ENCODE measurements at regions not wholly inside any gene's neighbourhood (a gene's known extent, or its start where the extent isn't known, plus 50 kb on each side); places are given as distances from the start of the nearest gene placed in this dataset.

DNA sequence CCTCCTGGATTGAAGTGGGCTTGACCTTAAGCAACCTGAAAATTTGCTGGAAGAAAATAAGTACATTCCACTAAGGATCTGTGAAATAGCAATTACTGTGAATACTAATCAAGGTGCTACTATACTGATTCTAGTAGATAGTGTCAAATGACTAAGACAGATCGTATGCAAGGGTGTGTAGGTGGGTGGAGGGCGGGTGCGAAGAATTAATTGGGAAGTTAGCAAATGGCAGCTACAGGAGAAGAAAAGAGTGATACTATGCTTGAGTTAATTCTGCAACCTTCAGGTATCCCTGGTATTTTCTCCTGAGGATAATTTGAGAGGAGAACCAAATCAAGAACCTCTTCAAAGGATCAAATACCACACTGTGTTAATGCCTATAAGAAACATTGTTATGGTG, 501.9 kb downstream of the INHBA start:
- H3K27me3 Mint-ChIP-seq (ENCODE audit: low read depth), result no peaks in the 10 kb centered on the region
- H3K36me3 Mint-ChIP-seq (ENCODE audit: low read depth), result no peaks in the 10 kb centered on the region
- no peak overlapping the region for H3K27ac Mint-ChIP-seq (ENCODE audit: unreplicated experiment)
- peaks cover 16% of the 10 kb centered on the region for H3K4me1 Mint-ChIP-seq (ENCODE audit: low read depth)
- no peaks in the 10 kb centered on the region for H3K9me3 Mint-ChIP-seq (ENCODE audit: low read depth)
- no peak overlapping the region for H3K4me3 Mint-ChIP-seq (ENCODE audit: unreplicated experiment)
- no peak for DNase-seq (ENCODE audit: low spot score)
- TF ChIP-seq, protein P1, sequence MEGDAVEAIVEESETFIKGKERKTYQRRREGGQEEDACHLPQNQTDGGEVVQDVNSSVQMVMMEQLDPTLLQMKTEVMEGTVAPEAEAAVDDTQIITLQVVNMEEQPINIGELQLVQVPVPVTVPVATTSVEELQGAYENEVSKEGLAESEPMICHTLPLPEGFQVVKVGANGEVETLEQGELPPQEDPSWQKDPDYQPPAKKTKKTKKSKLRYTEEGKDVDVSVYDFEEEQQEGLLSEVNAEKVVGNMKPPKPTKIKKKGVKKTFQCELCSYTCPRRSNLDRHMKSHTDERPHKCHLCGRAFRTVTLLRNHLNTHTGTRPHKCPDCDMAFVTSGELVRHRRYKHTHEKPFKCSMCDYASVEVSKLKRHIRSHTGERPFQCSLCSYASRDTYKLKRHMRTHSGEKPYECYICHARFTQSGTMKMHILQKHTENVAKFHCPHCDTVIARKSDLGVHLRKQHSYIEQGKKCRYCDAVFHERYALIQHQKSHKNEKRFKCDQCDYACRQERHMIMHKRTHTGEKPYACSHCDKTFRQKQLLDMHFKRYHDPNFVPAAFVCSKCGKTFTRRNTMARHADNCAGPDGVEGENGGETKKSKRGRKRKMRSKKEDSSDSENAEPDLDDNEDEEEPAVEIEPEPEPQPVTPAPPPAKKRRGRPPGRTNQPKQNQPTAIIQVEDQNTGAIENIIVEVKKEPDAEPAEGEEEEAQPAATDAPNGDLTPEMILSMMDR (IDR thresholded peaks at IDR 0.05), result no peak

DNA sequence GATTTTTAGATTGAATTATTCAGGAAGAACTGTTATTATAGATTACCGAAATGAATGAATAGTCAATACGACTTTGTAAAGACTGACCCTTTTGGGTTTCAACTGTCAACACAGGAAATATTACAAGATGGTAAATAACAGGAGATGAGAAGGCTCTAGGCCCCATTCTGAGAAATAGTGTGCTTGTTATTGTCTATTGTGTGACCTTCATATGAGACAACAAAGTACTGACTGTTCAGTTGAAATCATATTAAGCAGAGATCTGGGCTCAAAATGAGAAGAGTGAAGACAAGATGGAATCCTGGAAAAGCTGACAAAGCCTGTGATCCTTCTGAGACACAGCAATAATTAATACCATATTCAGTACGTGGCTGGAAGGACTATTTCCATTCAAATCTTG, 503.8 kb downstream of the INHBA start:
- Mint-ChIP-seq H3K4me3 (ENCODE audit: unreplicated experiment) (no peak overlapping the region), H3K4me1 (ENCODE audit: low read depth) (peaks cover 16% of the 10 kb centered on the region), H3K9me3 (ENCODE audit: low read depth) (no peaks in the 10 kb centered on the region), H3K27me3 (ENCODE audit: low read depth) (no peaks in the 10 kb centered on the region), H3K27ac (ENCODE audit: unreplicated experiment) (no peak overlapping the region), H3K36me3 (ENCODE audit: low read depth) (no peaks in the 10 kb centered on the region)
- TF ChIP-seq, protein P1 (IDR thresholded peaks at IDR 0.05), result no peak
- DNase-seq (ENCODE audit: low spot score), result no peak

DNA sequence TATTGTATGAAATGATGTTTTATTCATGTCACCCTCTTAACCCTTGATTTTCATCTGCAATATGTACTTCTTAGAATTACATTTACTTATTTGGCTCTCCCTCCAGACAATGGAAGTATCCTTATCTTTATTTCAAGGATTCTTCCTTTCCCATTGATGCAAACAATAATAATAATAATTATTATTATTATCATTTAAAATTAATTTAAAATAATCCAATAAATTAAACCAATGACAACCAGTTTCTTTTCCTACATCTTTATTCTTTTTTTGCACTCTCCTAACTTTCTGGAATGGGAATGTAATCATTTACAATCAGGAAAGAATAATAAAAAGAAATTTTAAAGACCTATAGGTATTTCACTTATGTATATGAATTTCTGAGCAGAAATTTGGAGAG, 504.4 kb downstream of the INHBA start:
- Mint-ChIP-seq H3K4me3 (ENCODE audit: unreplicated experiment) (no peak overlapping the region), H3K27ac (ENCODE audit: unreplicated experiment) (no peak overlapping the region), H3K4me1 (ENCODE audit: low read depth) (peaks cover 16% of the 10 kb centered on the region), H3K27me3 (ENCODE audit: low read depth) (no peaks in the 10 kb centered on the region), H3K9me3 (ENCODE audit: low read depth) (no peaks in the 10 kb centered on the region), H3K36me3 (ENCODE audit: low read depth) (no peaks in the 10 kb centered on the region)
- TF ChIP-seq, protein P1 (IDR thresholded peaks at IDR 0.05), result no peak
- no peak for DNase-seq (ENCODE audit: low spot score)

DNA sequence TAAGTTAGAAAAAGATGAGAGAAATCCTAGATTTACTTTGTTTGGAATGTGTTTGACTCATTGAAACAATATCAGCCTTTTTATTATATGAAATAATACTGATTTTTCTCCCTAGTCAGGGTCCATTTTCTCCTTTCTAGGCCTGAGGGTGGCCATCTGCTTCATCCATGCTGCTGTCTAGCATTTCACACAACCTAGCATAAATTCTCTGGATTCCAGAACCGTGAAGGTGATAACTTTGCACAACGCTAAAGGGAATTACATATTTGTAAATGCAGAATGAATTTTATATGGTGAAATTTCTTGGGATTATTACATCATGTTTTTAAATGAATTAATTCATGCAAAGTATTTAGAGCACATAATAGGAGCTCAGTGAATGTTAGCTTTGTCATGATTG, 505.1 kb downstream of the INHBA start:
- no peaks in the 10 kb centered on the region for H3K9me3 Mint-ChIP-seq (ENCODE audit: low read depth)
- H3K4me3 Mint-ChIP-seq (ENCODE audit: unreplicated experiment), result no peak overlapping the region
- H3K27ac Mint-ChIP-seq (ENCODE audit: unreplicated experiment), result peak overlapping the region; percentile 60
- no peak for DNase-seq (ENCODE audit: low spot score)
- no peaks in the 10 kb centered on the region for H3K27me3 Mint-ChIP-seq (ENCODE audit: low read depth)
- H3K36me3 Mint-ChIP-seq (ENCODE audit: low read depth), result no peaks in the 10 kb centered on the region
- peaks cover 16% of the 10 kb centered on the region for H3K4me1 Mint-ChIP-seq (ENCODE audit: low read depth)
- TF ChIP-seq, protein P1 (IDR thresholded peaks at IDR 0.05), result no peak

DNA sequence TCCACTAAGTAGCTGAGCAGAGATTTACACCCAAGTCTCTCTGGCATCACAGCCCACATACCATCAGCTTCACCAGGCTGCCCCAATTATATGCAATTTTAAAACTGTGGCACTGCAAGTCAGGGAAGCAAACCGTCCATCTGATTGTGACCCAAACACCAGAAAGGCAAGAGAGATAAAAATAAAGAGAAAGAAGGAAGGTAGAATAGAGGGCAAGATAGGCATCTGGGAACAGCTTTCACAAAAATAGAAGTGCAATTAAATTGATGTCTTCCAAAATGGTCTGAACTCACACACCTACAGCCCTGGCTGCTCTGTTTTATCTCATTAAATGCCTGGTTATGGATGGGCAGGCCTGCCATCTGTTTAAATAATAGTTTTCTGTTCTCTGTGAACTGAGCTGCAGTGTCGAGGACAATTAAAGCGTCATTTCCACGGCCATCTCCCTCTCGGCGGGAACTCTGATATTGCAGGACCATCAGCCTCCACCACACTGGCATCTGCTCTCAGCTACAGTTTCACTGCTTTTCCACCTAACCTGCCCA, 509.1 kb downstream of the INHBA start:
- H3K27me3 Mint-ChIP-seq (ENCODE audit: low read depth), result no peaks in the 10 kb centered on the region
- H3K36me3 Mint-ChIP-seq (ENCODE audit: low read depth), result no peaks in the 10 kb centered on the region
- H3K4me1 Mint-ChIP-seq (ENCODE audit: low read depth), result peaks cover 46% of the 10 kb centered on the region
- TF ChIP-seq, protein P1 (IDR thresholded peaks at IDR 0.05), result no peak
- H3K4me3 Mint-ChIP-seq (ENCODE audit: unreplicated experiment), result no peak overlapping the region
- peak overlapping the region; percentile 32 for H3K27ac Mint-ChIP-seq (ENCODE audit: unreplicated experiment)
- H3K9me3 Mint-ChIP-seq (ENCODE audit: low read depth), result no peaks in the 10 kb centered on the region
- no peak for DNase-seq (ENCODE audit: low spot score)
